ENCODE measurements at regions not wholly inside any gene's neighbourhood (a gene's known extent, or its start where the extent isn't known, plus 50 kb on each side); places are given as distances from the start of the nearest gene placed in this dataset.

- POLR2A ChIA-PET = no interaction called here
- DNase-seq (ENCODE audit: extremely low spot score) = no peak
- TF ChIP-seq, protein P1, sequence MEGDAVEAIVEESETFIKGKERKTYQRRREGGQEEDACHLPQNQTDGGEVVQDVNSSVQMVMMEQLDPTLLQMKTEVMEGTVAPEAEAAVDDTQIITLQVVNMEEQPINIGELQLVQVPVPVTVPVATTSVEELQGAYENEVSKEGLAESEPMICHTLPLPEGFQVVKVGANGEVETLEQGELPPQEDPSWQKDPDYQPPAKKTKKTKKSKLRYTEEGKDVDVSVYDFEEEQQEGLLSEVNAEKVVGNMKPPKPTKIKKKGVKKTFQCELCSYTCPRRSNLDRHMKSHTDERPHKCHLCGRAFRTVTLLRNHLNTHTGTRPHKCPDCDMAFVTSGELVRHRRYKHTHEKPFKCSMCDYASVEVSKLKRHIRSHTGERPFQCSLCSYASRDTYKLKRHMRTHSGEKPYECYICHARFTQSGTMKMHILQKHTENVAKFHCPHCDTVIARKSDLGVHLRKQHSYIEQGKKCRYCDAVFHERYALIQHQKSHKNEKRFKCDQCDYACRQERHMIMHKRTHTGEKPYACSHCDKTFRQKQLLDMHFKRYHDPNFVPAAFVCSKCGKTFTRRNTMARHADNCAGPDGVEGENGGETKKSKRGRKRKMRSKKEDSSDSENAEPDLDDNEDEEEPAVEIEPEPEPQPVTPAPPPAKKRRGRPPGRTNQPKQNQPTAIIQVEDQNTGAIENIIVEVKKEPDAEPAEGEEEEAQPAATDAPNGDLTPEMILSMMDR (IDR thresholded peaks at IDR 0.05; ENCODE audit: control extremely low read depth, extremely low read depth, low read depth, missing control alignments) = no peak
- CTCF ChIA-PET = no interaction called here
These were observed 116.4 kb downstream of the MPP7 start for GRCh38 chr10:28186461-28186860.

DNA sequence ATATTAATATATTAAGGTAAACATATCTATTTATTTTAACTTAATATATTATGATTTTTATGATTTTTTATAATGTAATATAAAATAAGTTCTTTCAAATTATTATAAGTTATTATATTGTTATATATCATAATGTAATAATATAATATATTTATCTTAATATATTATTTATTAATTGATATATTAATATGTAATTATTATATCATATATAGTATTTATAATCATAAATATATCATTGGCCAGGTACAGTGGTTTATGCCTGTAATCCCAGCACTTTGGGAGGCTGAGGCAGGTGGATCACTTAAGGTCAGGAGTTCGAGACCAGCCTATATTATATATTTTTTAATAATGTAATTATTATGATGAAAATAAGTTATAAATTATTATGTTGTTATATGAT lies 118.1 kb downstream of the MPP7 start:
- CTCF ChIA-PET = no interaction called here
- TF ChIP-seq, protein P1 (IDR thresholded peaks at IDR 0.05; ENCODE audit: control extremely low read depth, extremely low read depth, low read depth, missing control alignments) = no peak
- POLR2A ChIA-PET = no interaction called here
- no peak for DNase-seq (ENCODE audit: extremely low spot score)

DNA sequence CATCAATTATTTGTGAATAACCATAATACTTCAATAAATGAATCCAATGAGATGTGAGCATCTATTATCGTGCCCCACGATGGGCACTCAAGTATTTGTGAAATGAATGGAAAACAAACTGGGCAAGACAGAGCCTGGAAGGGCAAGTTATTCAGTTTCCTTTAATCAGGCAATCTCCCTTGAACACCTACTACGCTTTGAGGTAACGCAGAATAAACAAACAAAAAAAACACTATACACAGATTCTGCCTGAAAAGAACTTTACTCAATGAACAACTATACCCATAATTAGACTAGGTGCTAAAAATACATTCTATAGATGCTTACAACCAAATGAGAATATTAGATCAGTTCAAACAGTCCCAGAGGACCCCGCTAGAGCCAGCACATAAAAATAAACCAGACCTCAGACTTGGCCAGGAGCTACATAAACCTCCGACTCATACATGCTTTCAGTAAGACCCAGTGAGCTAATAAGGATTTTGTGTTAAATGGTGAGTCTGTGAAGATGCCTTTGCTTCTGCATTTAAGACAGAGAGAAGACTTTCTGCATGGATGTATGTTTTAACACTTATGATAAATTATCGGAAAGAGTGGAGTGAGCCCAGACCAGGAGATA lies 121.3 kb downstream of the MPP7 start:
- ChIA-PET POLR2A (no interaction called here), CTCF (no interaction called here)
- TF ChIP-seq, protein P1 (IDR thresholded peaks at IDR 0.05; ENCODE audit: control extremely low read depth, extremely low read depth, low read depth, missing control alignments) = no peak
- no peak for DNase-seq (ENCODE audit: extremely low spot score)

DNA sequence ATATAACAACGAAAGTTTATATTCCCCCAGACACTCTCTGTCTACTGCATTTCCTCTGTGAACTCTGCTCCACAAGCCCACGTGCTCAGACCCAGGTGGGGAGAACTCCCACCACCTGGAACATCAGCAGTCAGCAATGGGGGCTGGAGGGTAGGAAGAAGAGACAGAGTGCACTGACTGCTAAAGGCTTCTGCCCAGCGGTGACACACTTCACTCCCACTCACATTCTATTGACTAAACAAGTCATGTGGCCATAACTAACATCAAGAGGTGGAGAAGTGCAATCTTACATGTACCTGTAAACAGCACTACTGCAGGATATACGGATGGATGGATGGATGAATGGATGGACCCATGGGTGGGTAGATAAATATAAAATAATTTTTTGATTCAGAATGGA lies 122.2 kb downstream of the MPP7 start:
- POLR2A ChIA-PET = no interaction called here
- CTCF ChIA-PET = no interaction called here
- TF ChIP-seq, protein P1 (IDR thresholded peaks at IDR 0.05; ENCODE audit: control extremely low read depth, extremely low read depth, low read depth, missing control alignments) = no peak
- DNase-seq (ENCODE audit: extremely low spot score) = no peak

GRCh38 chr10:28179743-28180099 lies 123.1 kb downstream of the MPP7 start:
- ChIA-PET POLR2A (no interaction called here), CTCF (interaction anchor here (0.6 to 1.6 kb wide), 9 partner anchors 11 to 815 kb away, joined by 3 to 4 read pairs (median 3); no protein-coding TSS in a partner anchor)
- TF ChIP-seq, protein P1 (IDR thresholded peaks at IDR 0.05; ENCODE audit: control extremely low read depth, extremely low read depth, low read depth, missing control alignments) = no peak
- no peak for DNase-seq (ENCODE audit: extremely low spot score)

DNA sequence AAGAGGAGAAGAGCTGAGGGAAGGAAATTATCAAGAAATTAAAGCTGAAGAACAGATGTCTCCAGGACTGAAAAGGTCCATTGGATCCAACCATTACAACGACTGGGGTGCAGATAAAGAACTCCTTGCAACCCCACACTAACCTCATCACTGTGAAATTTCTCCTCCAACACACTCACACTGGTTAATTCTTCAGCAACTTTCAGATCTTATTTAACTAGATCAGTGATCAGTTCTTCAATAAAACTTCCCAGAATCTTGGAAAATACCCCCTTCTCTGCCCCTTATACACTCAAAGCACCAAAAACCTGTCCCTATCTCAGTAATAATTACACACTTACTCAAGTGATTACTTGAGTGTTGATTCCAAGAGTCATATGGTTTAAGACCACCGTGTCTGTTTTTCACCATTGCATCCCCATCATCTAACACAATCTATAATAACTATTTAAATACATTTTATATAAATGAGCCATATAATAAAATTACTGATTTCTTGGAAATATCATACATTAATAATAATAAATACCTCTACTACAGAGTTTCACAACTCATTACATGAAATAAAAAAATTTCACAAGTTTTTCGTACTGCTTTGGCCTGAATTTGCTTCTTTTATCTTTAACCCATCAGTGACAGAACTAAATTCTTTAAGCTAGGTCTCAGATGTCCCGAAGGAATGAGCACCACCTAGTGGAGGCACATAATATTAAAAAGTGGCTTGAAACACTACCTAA lies 123.7 kb downstream of the MPP7 start:
- ChIA-PET POLR2A (no interaction called here), CTCF (interaction anchor here (0.6 to 1.6 kb wide), 10 partner anchors 11 to 814 kb away, joined by 3 to 4 read pairs (median 3); no protein-coding TSS in a partner anchor)
- TF ChIP-seq, protein P1 (IDR thresholded peaks at IDR 0.05; ENCODE audit: control extremely low read depth, extremely low read depth, low read depth, missing control alignments) = peak; percentile 74
- peak; percentile 42 for DNase-seq (ENCODE audit: extremely low spot score)

Measured in GM10248 (cell line).